Neural progenitor cell (in vitro differentiated cells): ENCODE measurements at regions not wholly inside any gene's neighbourhood (a gene's known extent, or its start where the extent isn't known, plus 50 kb on each side); places are given as distances from the start of the nearest gene placed in this dataset.
"Not testable (repeated sequence)": the region's sequence is repeated elsewhere in the genome, so short reads cannot be mapped to it uniquely, and the experiment has no call there.

Source experiments
- DNase-seq: peaks from one replicate; pipeline ENCODE4 v3.0.0-alpha.2; 2016; ENCODE audit warnings: low spot score
- H2AFZ ChIP-seq: fragments of 200-600 bp; sonication (generic); replicated peaks from 2 replicates; pipeline ENCODE4 v1.6.1; 2016; ENCODE audit warnings: antibody characterized with exemption
- H3F3A ChIP-seq: fragments of 200-600 bp; sonication (generic); 2 replicates; pipeline ENCODE4 v1.6.1; 2016; ENCODE audit warnings: antibody characterized with exemption, low read depth
- H3K27ac ChIP-seq: fragments of 200-600 bp; sonication (generic); 2 replicates; pipeline ENCODE4 v1.5.1; 2016; ENCODE audit warnings: mild to moderate bottlenecking
- H3K27me3 ChIP-seq: fragments of 200-600 bp; sonication (generic); 2 replicates; pipeline ENCODE4 v1.6.1; 2016; ENCODE audit warnings: mild to moderate bottlenecking, moderate library complexity
- H3K36me3 ChIP-seq: fragments of 200-600 bp; sonication (generic); 2 replicates; pipeline ENCODE4 v1.5.1; 2016
- H3K4me1 ChIP-seq: fragments of 200-600 bp; sonication (generic); 2 replicates; pipeline ENCODE4 v1.6.1; 2016; ENCODE audit warnings: mixed run types
- H3K4me2 ChIP-seq: fragments of 200-600 bp; sonication (generic); 2 replicates; pipeline ENCODE4 v1.6.1; 2016
- H3K4me3 ChIP-seq: fragments of 200-600 bp; sonication (generic); 2 replicates; pipeline ENCODE4 v1.5.1; 2016
- H3K79me2 ChIP-seq: fragments of 200-600 bp; sonication (generic); 2 replicates; pipeline ENCODE4 v1.6.1; 2016; ENCODE audit warnings: low read depth
- H3K9ac ChIP-seq: fragments of 200-600 bp; sonication (generic); 2 replicates; pipeline ENCODE4 v1.6.1; 2016
- H3K9me3 ChIP-seq: fragments of 200-600 bp; sonication (generic); 2 replicates; pipeline ENCODE4 v1.5.1; 2016; ENCODE audit warnings: low read depth
- H4K20me1 ChIP-seq: fragments of 200-600 bp; sonication (generic); 2 replicates; pipeline ENCODE4 v1.6.1; 2016; ENCODE audit warnings: low read depth
- H3K27ac Mint-ChIP-seq: 3 replicates; pipeline ENCODE4 v1.8.0; 2021; ENCODE audit warnings: mixed read lengths
- H3K27me3 Mint-ChIP-seq: 2 replicates; pipeline ENCODE4 v1.8.0; 2022; ENCODE audit warnings: low read depth, mild to moderate bottlenecking, inconsistent platforms, moderate library complexity, mixed read lengths; ENCODE audit not compliant: insufficient read depth
- H3K36me3 Mint-ChIP-seq: 3 replicates; pipeline ENCODE4 v1.8.0; 2021; ENCODE audit warnings: mixed read lengths
- H3K4me1 Mint-ChIP-seq: 3 replicates; pipeline ENCODE4 v1.8.0; 2021; ENCODE audit warnings: mixed read lengths
- H3K4me3 Mint-ChIP-seq: 3 replicates; pipeline ENCODE4 v1.8.0; 2021; ENCODE audit warnings: mild to moderate bottlenecking, moderate library complexity, mixed read lengths
- H3K9me3 Mint-ChIP-seq: 3 replicates; pipeline ENCODE4 v1.8.0; 2020; ENCODE audit warnings: mixed read lengths
- EZH2 ChIP-seq: fragments of 200-600 bp; sonication (generic); IDR thresholded peaks from 2 replicates; pipeline ENCODE4 v1.6.1; 2017; ENCODE audit warnings: antibody characterized with exemption, mild to moderate bottlenecking, moderate library complexity
- EZH2phosphoT487 ChIP-seq: fragments of 200-600 bp; sonication (generic); IDR thresholded peaks from 2 replicates; pipeline ENCODE4 v1.6.1; 2017; ENCODE audit warnings: antibody characterized with exemption
- TF ChIP-seq, protein P1 (sequence below): fragments of 200-600 bp; sonication (generic); IDR thresholded peaks from 2 replicates; pipeline ENCODE4 v1.5.1; 2017; ENCODE audit warnings: antibody characterized with exemption, mild to moderate bottlenecking

- no peak for DNase-seq
- H3K9me3 Mint-ChIP-seq: peaks cover 6% of the 10 kb centered on the region
- H3K4me1 ChIP-seq: peaks cover 4% of the 10 kb centered on the region
- TF ChIP-seq EZH2phosphoT487: no peak
- no peak overlapping the region for H2AFZ ChIP-seq
- H3K27me3 ChIP-seq: no peaks in the 10 kb centered on the region
- H3K27ac ChIP-seq: no peak overlapping the region
- no peaks in the 10 kb centered on the region for H4K20me1 ChIP-seq
- no peak overlapping the region for H3K4me3 Mint-ChIP-seq
- no peaks in the 10 kb centered on the region for H3K9me3 ChIP-seq
- H3K79me2 ChIP-seq: no peaks in the 10 kb centered on the region
- no peaks in the 10 kb centered on the region for H3K36me3 Mint-ChIP-seq
- H3K4me1 Mint-ChIP-seq: peaks cover 19% of the 10 kb centered on the region
- no peak overlapping the region for H3K9ac ChIP-seq
- H3K36me3 ChIP-seq: no peaks in the 10 kb centered on the region
- no peaks in the 10 kb centered on the region for H3F3A ChIP-seq
- peaks cover 6% of the 10 kb centered on the region for H3K27me3 Mint-ChIP-seq
- no peak overlapping the region for H3K4me3 ChIP-seq
- no peak overlapping the region for H3K27ac Mint-ChIP-seq
- no peak overlapping the region for H3K4me2 ChIP-seq
Measured at GRCh38 chr15:69615736-69616135, 163.1 kb downstream of the RPLP1 start.

DNA sequence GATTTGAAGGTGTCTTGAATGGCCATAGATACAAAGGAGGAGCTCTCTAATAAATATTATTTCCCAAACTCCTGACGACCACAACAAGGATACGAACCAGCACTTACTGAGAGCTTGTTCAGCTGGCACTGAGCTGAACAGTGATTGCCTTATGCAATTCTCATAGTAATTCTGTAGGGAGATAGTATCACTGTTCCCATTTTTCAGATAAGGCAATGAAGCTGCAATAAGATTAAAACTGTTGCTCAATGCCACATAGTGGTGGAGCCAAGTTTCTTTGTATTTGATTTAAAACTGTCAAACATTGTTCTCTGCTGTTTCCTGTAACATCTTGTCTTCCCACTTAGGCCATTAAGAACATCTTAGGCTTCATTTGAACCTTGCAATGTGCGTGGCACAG, 163.9 kb downstream of the RPLP1 start:
- TF ChIP-seq, protein P1, sequence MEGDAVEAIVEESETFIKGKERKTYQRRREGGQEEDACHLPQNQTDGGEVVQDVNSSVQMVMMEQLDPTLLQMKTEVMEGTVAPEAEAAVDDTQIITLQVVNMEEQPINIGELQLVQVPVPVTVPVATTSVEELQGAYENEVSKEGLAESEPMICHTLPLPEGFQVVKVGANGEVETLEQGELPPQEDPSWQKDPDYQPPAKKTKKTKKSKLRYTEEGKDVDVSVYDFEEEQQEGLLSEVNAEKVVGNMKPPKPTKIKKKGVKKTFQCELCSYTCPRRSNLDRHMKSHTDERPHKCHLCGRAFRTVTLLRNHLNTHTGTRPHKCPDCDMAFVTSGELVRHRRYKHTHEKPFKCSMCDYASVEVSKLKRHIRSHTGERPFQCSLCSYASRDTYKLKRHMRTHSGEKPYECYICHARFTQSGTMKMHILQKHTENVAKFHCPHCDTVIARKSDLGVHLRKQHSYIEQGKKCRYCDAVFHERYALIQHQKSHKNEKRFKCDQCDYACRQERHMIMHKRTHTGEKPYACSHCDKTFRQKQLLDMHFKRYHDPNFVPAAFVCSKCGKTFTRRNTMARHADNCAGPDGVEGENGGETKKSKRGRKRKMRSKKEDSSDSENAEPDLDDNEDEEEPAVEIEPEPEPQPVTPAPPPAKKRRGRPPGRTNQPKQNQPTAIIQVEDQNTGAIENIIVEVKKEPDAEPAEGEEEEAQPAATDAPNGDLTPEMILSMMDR: no peak
- TF ChIP-seq EZH2: no peak
- no peak for TF ChIP-seq EZH2phosphoT487

DNA sequence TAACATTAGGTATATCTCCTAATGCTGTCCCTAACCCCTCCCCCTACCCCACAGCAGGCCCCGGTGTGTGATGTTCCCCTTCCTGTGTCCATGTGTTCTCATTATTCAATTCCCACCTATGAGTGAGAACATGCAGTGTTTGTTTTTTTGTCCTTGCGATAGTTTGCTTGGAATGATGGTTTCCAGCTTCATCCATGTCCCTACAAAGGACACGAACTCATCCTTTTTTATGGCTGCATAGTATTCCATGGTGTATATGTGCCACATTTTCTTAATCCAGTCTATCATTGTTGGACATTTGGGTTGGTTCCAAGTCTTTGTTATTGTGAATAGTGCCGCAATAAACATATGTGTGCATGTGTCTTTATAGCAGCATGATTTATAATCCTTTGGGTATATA, 164.5 kb downstream of the RPLP1 start:
- H3K9ac ChIP-seq, H3K4me1 ChIP-seq, H3K27me3 ChIP-seq, H3K27ac Mint-ChIP-seq, H3K79me2 ChIP-seq, H2AFZ ChIP-seq, H3K27ac ChIP-seq, H3K4me3 ChIP-seq, H4K20me1 ChIP-seq, H3K4me2 ChIP-seq, H3K9me3 Mint-ChIP-seq, H3K4me1 Mint-ChIP-seq, H3K4me3 Mint-ChIP-seq, H3K27me3 Mint-ChIP-seq, H3F3A ChIP-seq, H3K9me3 ChIP-seq, H3K36me3 ChIP-seq, DNase-seq, H3K36me3 Mint-ChIP-seq: not testable (repeated sequence)

More for the DNA sequence above, 163.9 kb downstream of the RPLP1 start:
- no peak overlapping the region for H3K4me3 ChIP-seq
- Mint-ChIP-seq H3K9me3 (peaks cover 6% of the 10 kb centered on the region), H3K36me3 (no peaks in the 10 kb centered on the region), H3K4me3 (no peak overlapping the region), H3K27ac (no peak overlapping the region), H3K4me1 (peaks cover 13% of the 10 kb centered on the region), H3K27me3 (peaks cover 2% of the 10 kb centered on the region)
- no peaks in the 10 kb centered on the region for H4K20me1 ChIP-seq
- H2AFZ ChIP-seq: no peak overlapping the region
- no peak for DNase-seq
- peaks cover under 1% of the 10 kb centered on the region for H3K4me1 ChIP-seq
- H3K9ac ChIP-seq: no peak overlapping the region
- H3F3A ChIP-seq: no peaks in the 10 kb centered on the region
- H3K27ac ChIP-seq: no peak overlapping the region
- H3K79me2 ChIP-seq: no peaks in the 10 kb centered on the region
- H3K27me3 ChIP-seq: no peaks in the 10 kb centered on the region
- H3K36me3 ChIP-seq: no peaks in the 10 kb centered on the region
- no peaks in the 10 kb centered on the region for H3K9me3 ChIP-seq
- no peak overlapping the region for H3K4me2 ChIP-seq

DNA sequence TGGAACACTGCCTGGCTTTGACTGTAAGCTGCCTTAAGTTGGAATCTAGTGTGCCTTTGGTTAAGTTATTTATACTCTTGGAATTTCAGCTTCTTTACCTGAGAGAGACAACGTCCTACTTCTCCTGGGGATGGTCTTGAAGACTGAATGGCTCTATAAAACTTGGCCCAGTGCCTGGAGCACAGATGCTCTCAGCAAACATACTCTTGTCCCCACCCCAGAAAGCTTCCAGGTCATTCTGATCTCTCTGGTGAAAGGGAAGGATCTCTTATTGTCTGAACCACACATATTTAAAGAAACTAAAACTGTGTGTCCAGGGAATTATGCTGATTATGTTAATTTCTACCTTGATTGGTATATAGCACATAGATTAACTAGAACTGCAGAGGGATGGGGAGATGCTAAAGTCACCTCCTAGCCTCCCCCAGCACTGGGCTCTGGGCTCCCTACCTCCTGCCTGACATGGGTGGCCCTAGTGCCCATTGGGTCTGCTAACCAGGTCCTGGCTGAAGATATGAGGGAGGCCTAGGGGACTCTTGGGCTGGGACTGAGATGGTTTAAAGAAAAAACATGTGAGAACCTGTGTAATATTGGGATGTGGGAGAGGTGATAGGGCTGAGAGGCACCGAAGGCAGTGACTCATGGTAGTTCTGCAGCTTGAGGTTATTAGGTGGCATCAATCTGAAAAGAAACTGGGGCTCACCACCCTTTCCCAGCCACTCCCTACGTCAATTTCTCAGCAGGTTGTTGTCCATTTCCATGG, 171.0 kb downstream of the RPLP1 start:
- H3F3A ChIP-seq: no peaks in the 10 kb centered on the region
- Mint-ChIP-seq H3K27ac (no peak overlapping the region), H3K9me3 (peaks cover 19% of the 10 kb centered on the region), H3K27me3 (peaks cover 6% of the 10 kb centered on the region), H3K36me3 (no peaks in the 10 kb centered on the region), H3K4me1 (no peaks in the 10 kb centered on the region), H3K4me3 (no peak overlapping the region)
- no peak overlapping the region for H3K4me2 ChIP-seq
- no peak overlapping the region for H3K9ac ChIP-seq
- no peaks in the 10 kb centered on the region for H3K79me2 ChIP-seq
- no peak for DNase-seq
- no peaks in the 10 kb centered on the region for H3K27me3 ChIP-seq
- no peak overlapping the region for H3K4me3 ChIP-seq
- no peaks in the 10 kb centered on the region for H3K9me3 ChIP-seq
- no peak overlapping the region for H2AFZ ChIP-seq
- TF ChIP-seq, protein P1: no peak
- TF ChIP-seq EZH2phosphoT487: no peak
- TF ChIP-seq EZH2: no peak
- H3K27ac ChIP-seq: no peak overlapping the region
- H3K4me1 ChIP-seq: no peaks in the 10 kb centered on the region
- no peaks in the 10 kb centered on the region for H4K20me1 ChIP-seq
- no peaks in the 10 kb centered on the region for H3K36me3 ChIP-seq
